ENCODE measurements at regions not wholly inside any gene's neighbourhood (a gene's known extent, or its start where the extent isn't known, plus 50 kb on each side); places are given as distances from the start of the nearest gene placed in this dataset.

DNA sequence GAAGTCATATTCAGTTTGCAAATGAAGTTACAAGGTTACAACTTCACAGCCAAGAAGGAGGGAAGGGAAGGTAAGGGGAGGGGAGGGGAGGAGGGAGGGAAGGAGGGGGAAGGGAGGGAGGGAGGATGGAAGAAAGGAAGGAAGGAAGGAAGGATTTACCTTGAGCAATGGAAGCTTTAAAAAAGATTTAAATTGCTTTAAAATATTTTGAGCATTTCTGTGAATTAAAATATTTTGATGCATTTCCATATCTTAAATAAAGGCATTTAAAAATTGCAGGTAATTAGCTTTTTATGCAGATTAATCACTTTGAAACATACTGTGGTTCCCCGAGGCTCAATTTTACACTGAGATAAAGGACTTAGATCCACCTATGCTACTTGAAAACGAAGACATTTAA, 618.0 kb downstream of the TFAP2A start:
- no peak for DNase-seq (ENCODE audit: low read depth in 1 of 2, low spot score in 1 of 2)

DNA sequence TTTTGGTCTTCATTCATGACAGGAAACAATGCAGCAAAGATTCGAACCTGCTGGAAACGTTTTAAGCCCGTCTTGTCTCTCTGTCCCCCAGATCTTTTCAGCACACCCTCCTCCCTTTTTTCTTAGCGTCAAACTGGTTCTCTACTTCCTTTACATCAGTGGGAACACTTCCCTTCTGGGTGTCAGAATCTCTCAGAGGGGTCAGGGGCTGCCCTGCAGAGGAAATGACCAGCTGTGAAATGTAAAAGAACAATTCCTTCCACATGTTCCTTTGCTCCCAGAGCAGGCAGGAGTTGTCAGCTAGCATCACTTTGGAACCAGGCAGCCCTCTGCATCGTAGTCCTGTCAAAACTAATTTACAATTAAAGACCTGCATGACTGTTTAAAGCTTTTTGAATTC, 619.0 kb downstream of the TFAP2A start:
- H3K4me1 ChIP-seq (ENCODE audit: low read depth), result no peaks in the 10 kb centered on the region
- H3K4me3 ChIP-seq, result no peak overlapping the region
- no peaks in the 10 kb centered on the region for H3K27me3 ChIP-seq
- no peaks in the 10 kb centered on the region for H3K9me3 ChIP-seq (ENCODE audit: low read depth)
- DNase-seq (ENCODE audit: low read depth in 1 of 2, low spot score in 1 of 2), result peak in 1 of 2 donors; percentile 0
- H3K27ac ChIP-seq, result no peak overlapping the region
- TF ChIP-seq, protein P1, sequence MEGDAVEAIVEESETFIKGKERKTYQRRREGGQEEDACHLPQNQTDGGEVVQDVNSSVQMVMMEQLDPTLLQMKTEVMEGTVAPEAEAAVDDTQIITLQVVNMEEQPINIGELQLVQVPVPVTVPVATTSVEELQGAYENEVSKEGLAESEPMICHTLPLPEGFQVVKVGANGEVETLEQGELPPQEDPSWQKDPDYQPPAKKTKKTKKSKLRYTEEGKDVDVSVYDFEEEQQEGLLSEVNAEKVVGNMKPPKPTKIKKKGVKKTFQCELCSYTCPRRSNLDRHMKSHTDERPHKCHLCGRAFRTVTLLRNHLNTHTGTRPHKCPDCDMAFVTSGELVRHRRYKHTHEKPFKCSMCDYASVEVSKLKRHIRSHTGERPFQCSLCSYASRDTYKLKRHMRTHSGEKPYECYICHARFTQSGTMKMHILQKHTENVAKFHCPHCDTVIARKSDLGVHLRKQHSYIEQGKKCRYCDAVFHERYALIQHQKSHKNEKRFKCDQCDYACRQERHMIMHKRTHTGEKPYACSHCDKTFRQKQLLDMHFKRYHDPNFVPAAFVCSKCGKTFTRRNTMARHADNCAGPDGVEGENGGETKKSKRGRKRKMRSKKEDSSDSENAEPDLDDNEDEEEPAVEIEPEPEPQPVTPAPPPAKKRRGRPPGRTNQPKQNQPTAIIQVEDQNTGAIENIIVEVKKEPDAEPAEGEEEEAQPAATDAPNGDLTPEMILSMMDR (IDR thresholded peaks at IDR 0.05; ENCODE audit: low read depth, low read length), result no peak
- no peaks in the 10 kb centered on the region for H3K36me3 ChIP-seq

More for the DNA sequence above, 618.0 kb downstream of the TFAP2A start:
- Histone ChIP-seq H3K27ac (no peak overlapping the region), H3K36me3 (no peaks in the 10 kb centered on the region), H3K9me3 (ENCODE audit: low read depth) (no peaks in the 10 kb centered on the region), H3K27me3 (no peaks in the 10 kb centered on the region), H3K4me1 (ENCODE audit: low read depth) (no peaks in the 10 kb centered on the region), H3K4me3 (no peak overlapping the region)
- TF ChIP-seq, protein P1 (IDR thresholded peaks at IDR 0.05; ENCODE audit: low read depth, low read length), result no peak

DNA sequence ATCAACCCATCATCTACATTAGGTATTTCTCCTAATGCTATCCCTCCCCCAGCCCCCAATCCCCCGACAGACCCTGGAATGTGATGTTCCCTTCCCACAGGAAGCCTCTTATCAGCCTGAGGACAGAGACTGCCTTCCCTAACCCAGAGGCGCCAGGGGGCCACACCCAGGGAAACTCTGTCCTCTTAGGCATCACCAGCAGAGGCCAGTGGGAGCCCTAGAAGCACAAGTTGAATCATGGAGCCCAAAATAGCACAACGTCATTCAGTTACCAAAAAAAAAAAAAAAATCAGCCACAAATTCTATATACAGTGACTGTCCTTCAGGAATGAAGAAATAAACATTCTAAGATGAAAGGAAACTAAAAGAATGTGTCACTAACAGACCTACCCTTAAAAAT, 625.7 kb downstream of the TFAP2A start:
- no peaks in the 10 kb centered on the region for H3K4me1 ChIP-seq (ENCODE audit: low read depth)
- no peak overlapping the region for H3K4me3 ChIP-seq
- no peak overlapping the region for H3K27ac ChIP-seq
- TF ChIP-seq, protein P1 (IDR thresholded peaks at IDR 0.05; ENCODE audit: low read depth, low read length), result no peak
- H3K9me3 ChIP-seq (ENCODE audit: low read depth), result no peaks in the 10 kb centered on the region
- H3K36me3 ChIP-seq, result no peaks in the 10 kb centered on the region
- DNase-seq (ENCODE audit: low read depth in 1 of 2, low spot score in 1 of 2), result no peak
- H3K27me3 ChIP-seq, result no peaks in the 10 kb centered on the region

DNA sequence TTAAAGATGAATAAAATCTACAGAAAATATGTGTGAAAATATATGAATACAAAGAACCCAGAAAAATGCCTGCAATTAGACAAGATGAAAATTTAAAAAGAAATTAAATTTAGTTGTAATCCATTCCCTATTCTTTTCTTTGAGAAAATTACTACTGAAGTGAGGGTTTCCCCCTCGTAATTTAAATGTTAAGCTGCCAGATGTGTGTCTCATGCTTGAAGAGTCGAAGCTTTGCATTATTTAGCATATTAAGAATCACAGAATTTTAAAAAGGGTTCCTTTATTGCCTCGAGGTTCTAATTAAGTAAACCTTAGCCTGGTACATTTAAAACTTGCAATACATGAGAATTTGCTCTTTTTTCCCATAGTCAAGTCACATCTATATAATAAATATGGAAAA, 630.1 kb downstream of the TFAP2A start:
- DNase-seq (ENCODE audit: low read depth in 1 of 2, low spot score in 1 of 2), result no peak
- Histone ChIP-seq H3K27ac (no peak overlapping the region), H3K9me3 (ENCODE audit: low read depth) (no peaks in the 10 kb centered on the region), H3K4me3 (no peak overlapping the region), H3K27me3 (no peaks in the 10 kb centered on the region), H3K36me3 (no peaks in the 10 kb centered on the region), H3K4me1 (ENCODE audit: low read depth) (no peaks in the 10 kb centered on the region)
- TF ChIP-seq, protein P1 (IDR thresholded peaks at IDR 0.05; ENCODE audit: low read depth, low read length), result no peak

DNA sequence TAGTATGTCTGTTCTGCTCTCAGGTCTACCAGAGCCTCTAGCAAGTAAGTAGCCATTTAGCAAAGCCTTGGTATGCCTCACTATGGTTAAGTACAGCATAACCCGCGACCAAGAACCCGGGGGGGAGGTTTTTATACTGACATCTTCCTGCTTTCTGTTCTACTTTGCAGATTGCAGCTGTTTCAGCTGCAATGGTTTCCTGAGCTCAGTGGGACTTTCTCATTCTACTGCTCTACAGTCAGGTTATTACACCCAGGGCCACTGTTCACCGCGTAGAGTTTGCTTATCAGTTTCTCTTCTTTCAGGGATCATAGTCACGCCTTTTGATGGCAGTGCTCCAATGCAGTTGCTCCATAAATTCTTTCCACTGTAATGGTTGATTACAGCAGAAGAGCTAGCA, 631.3 kb downstream of the TFAP2A start:
- no peak overlapping the region for H3K27ac ChIP-seq
- TF ChIP-seq, protein P1 (IDR thresholded peaks at IDR 0.05; ENCODE audit: low read depth, low read length), result no peak
- no peak overlapping the region for H3K4me3 ChIP-seq
- no peaks in the 10 kb centered on the region for H3K36me3 ChIP-seq
- H3K4me1 ChIP-seq (ENCODE audit: low read depth), result no peaks in the 10 kb centered on the region
- H3K9me3 ChIP-seq (ENCODE audit: low read depth), result no peaks in the 10 kb centered on the region
- DNase-seq (ENCODE audit: low read depth in 1 of 2, low spot score in 1 of 2), result peak in 1 of 2 donors; percentile 51
- H3K27me3 ChIP-seq, result no peaks in the 10 kb centered on the region
